ENCODE measurements at regions not wholly inside any gene's neighbourhood (a gene's known extent, or its start where the extent isn't known, plus 50 kb on each side); places are given as distances from the start of the nearest gene placed in this dataset.
"Not testable (repeated sequence)": the region's sequence is repeated elsewhere in the genome, so short reads cannot be mapped to it uniquely, and the experiment has no call there.

GRCh38 chr2:150695451-150696135, 208.1 kb upstream of the RND3 start:
- DNase-seq, result no peak

DNA sequence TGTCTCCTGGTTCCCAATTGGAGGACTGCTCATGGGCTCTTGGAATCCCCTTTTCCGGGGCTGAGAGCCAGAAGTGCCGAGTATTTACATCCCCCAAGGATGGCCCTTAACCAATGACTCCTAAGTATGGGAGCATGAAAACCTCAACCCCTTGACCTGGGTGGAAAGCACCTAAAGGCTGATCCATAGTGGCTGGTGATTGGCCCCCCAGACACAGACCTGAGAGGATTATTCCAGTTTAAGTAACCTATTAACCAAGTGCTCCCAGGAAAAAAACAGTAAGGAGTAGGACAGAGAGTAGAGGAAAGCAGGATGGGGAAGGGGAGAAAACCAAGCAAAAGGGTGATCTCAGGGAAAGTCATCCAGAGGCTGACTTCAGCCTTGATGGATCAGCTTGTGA, 206.1 kb upstream of the RND3 start:
- DNase-seq, result no peak

- no peak for DNase-seq
These were observed 203.4 kb upstream of the RND3 start for GRCh38 chr2:150690870-150691269.

GRCh38 chr2:150690261-150690660, 202.8 kb upstream of the RND3 start:
- DNase-seq, result no peak

GRCh38 chr2:150689590-150689989, 202.1 kb upstream of the RND3 start:
- DNase-seq, result no peak

GRCh38 chr2:150688016-150688415, 200.5 kb upstream of the RND3 start:
- DNase-seq, result no peak

GRCh38 chr2:150686391-150686790, 198.9 kb upstream of the RND3 start:
- DNase-seq, result no peak

GRCh38 chr2:150681120-150681804, 193.8 kb upstream of the RND3 start:
- peak; percentile 89 for DNase-seq

DNA sequence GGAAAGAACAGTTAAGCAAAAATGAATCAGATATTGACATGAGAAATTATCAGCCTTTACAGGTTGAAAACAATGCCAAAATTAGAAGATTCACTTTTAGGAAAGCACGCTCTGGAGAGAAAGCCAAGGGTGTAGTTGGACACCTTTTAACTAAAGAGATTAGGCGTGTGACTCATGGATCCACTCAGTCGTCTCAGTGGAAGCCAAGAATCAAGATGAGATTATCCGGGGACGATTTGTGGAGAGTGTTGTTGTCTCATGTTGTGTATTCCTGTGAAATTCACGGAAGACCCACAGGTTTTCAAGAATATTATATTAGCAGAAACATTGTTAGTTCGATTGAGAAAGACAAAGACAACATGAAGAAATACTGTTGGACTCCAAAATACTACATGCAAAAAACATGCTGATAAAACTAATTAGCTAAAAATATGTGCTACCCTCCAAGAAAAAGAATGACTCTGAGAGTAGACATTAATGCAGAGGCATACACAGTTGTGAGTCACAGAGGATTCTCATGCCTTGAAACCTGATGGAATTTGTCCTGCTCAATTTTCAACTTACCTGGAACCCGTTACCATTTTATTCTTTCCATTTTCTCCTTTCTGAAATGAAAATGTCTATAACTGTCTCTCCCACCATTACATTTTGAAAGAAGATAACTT, 192.1 kb upstream of the RND3 start:
- DNase-seq, result peak; percentile 56

- no peak for DNase-seq
These were observed 190.1 kb upstream of the RND3 start for GRCh38 chr2:150677551-150677950.

DNA sequence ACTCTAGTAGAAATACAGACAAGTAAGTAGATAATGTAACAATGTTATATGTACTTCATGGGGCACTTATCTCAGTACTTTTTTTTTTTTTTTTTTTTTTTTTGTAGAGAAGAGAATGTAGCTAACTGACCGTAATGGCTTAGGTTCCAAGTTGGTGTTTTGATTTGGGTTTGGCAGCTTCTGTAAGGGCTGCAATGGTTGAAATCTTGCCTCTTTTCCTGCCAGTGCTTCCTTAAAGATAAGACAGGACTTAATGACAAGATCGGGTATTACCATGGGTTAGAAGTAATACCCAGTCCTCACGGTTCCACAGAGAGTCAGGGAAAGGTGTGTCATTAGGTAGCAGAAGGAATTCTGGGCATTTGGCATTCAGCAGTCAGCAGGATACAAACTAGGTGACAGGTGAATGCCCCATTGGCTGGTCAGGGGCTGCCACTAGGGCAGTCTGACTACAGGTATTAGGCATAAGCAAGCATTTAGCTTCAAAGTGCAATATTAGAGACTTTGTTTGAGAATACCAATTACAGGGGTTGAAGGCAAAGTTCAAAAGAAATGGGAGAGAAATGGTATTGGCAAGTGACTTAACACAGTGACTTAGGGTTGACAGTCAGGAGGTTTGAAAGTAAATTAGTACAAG, 189.4 kb upstream of the RND3 start:
- no peak for DNase-seq

DNA sequence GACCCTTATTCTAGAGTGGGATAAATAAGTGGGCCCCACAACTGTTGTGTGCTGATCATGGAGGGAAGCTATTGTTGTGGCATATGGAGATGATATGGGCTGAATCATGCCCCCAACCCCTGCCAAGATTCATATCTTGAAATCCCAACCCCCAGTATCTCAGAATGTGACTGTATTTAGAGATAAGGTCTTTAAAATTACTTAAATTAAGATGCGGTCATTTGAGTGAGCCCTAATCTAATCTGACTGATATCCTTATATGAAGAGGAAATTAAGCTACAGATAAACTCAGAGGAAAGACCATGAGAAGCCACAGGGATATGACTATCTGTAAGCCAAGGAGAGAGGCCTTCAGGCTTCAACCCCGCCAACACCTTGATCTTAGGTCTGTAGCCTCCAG, 188.3 kb upstream of the RND3 start:
- DNase-seq, result no peak

GRCh38 chr2:150674283-150674682, 186.8 kb upstream of the RND3 start:
- peak; percentile 63 for DNase-seq

DNA sequence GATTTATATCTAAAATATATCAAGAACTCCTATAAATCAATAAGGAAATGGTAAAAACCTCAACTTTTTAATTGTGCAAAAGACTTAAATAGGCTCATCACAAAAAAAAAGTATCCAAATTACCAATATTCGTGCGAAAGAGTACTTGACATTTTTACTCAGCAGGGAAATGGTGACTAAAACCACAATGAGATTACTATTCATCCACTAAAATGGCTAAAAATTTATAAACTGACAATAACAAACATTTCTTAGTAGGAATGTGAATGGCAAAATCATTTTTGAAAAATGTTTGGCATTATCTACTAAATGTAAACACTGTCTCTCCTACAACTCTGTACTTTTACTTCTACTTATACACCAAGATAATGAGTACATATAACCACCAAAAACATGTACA, 184.8 kb upstream of the RND3 start:
- DNase-seq, result peak; percentile 55

- no peak for DNase-seq
These were observed 182.0 kb upstream of the RND3 start for GRCh38 chr2:150669492-150669891.

- not testable (repeated sequence) for DNase-seq
These were observed 179.6 kb upstream of the RND3 start for GRCh38 chr2:150667039-150667438.

- peak; percentile 96 for DNase-seq
These were observed 175.7 kb upstream of the RND3 start for GRCh38 chr2:150663143-150663542.

DNA sequence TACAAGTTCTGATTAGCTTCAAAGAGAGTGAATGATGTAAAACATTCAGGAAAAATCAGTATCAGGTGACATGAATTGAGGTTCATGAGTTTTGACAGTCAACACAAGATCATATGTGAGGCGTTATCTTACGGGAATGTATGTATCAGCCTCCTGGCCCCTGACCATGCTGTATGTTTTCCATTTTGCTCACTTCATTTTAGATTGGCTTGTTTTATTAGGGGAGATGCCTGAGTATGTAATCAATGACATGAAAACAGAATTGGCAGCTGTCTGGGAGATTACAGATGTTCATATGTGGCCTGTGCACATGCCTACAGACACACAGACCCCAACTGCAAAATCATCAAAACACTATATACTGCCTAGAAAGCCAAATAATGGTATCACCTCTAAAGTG, 168.5 kb upstream of the RND3 start:
- no peak for DNase-seq

DNA sequence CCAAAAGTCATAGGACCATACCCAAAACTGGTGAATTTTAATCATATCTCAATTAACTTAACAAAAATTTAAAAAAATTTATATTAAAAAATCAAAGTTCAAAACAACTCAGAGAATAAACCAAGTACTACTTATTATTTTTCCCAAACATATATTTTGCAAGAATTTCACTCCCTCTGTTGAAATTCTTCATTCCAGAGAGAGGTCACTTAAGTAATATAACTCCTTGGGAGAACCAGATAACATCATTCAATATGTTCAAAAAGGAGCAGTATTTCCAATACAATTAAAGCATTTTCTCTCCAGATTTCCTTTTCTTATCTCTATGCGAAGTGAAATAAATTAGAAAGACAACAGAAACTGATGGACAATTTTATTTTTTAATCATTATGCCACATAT, 165.9 kb upstream of the RND3 start:
- no peak for DNase-seq

GRCh38 chr2:150647943-150648342, 160.5 kb upstream of the RND3 start:
- DNase-seq, result no peak

DNA sequence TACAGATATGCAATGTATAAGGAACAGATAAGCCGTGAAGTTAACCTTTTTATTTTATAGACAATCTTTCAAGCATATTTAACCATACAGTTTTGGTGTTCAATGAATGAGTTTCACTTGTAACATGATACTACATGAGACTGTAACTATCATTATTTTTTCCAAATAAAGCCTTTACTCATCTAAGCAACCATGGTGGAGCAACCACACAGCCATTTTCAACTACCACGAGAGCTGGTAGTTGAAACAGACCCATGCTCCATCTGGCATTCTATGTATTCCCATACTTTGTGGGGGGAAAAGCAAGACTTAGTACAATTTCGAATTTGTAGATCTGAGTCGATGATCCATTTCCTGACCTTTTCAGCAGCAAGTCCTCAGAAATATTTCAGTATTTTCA, 159.3 kb upstream of the RND3 start:
- DNase-seq, result peak; percentile 46

GRCh38 chr2:150644298-150645067, 157.0 kb upstream of the RND3 start:
- DNase-seq, result peak; percentile 86

Measured in fibroblast of skin of right biceps (primary cell).